ENCODE measurements at regions not wholly inside any gene's neighbourhood (a gene's known extent, or its start where the extent isn't known, plus 50 kb on each side); places are given as distances from the start of the nearest gene placed in this dataset.
"Not testable (repeated sequence)": the region's sequence is repeated elsewhere in the genome, so short reads cannot be mapped to it uniquely, and the experiment has no call there.

GRCh38 chr2:239594772-239595608, 194.2 kb upstream of the HDAC4 start:
- DNase-seq (ENCODE audit: low read depth in 2 of 2, low spot score in 1 of 2): no peak

- DNase-seq (ENCODE audit: low read depth in 2 of 2, low spot score in 1 of 2): no peak
Observed at GRCh38 chr2:239594019-239594771, 193.4 kb upstream of the HDAC4 start.

- DNase-seq (ENCODE audit: low read depth in 2 of 2, low spot score in 1 of 2): no peak
Observed at GRCh38 chr2:239593455-239593854, 192.6 kb upstream of the HDAC4 start.

- DNase-seq (ENCODE audit: low read depth in 2 of 2, low spot score in 1 of 2): not testable (repeated sequence)
Observed at GRCh38 chr2:239592629-239593290, 191.9 kb upstream of the HDAC4 start.

- no peak for DNase-seq (ENCODE audit: low read depth in 2 of 2, low spot score in 1 of 2)
Observed at GRCh38 chr2:239590995-239591915, 190.4 kb upstream of the HDAC4 start.

- DNase-seq (ENCODE audit: low read depth in 2 of 2, low spot score in 1 of 2): no peak
Observed at GRCh38 chr2:239590276-239590675, 189.5 kb upstream of the HDAC4 start.

GRCh38 chr2:239589833-239590232, 189.0 kb upstream of the HDAC4 start:
- no peak for DNase-seq (ENCODE audit: low read depth in 2 of 2, low spot score in 1 of 2)

- no peak for DNase-seq (ENCODE audit: low read depth in 2 of 2, low spot score in 1 of 2)
Observed at GRCh38 chr2:239589270-239589825, 188.5 kb upstream of the HDAC4 start.

GRCh38 chr2:239588451-239589269, 187.8 kb upstream of the HDAC4 start:
- no peak for DNase-seq (ENCODE audit: low read depth in 2 of 2, low spot score in 1 of 2)

GRCh38 chr2:239587841-239588240, 187.0 kb upstream of the HDAC4 start:
- DNase-seq (ENCODE audit: low read depth in 2 of 2, low spot score in 1 of 2): no peak

GRCh38 chr2:239587311-239587731, 186.5 kb upstream of the HDAC4 start:
- no peak for DNase-seq (ENCODE audit: low read depth in 2 of 2, low spot score in 1 of 2)

- no peak for DNase-seq (ENCODE audit: low read depth in 2 of 2, low spot score in 1 of 2)
Observed at GRCh38 chr2:239586651-239587310, 186.0 kb upstream of the HDAC4 start.

- no peak for DNase-seq (ENCODE audit: low read depth in 2 of 2, low spot score in 1 of 2)
Observed at GRCh38 chr2:239585422-239585821, 184.6 kb upstream of the HDAC4 start.

GRCh38 chr2:239584986-239585385, 184.2 kb upstream of the HDAC4 start:
- no peak for DNase-seq (ENCODE audit: low read depth in 2 of 2, low spot score in 1 of 2)

- no peak for DNase-seq (ENCODE audit: low read depth in 2 of 2, low spot score in 1 of 2)
Observed at GRCh38 chr2:239583879-239584859, 183.3 kb upstream of the HDAC4 start.

- DNase-seq (ENCODE audit: low read depth in 2 of 2, low spot score in 1 of 2): no peak
Observed at GRCh38 chr2:239583171-239583878, 182.5 kb upstream of the HDAC4 start.

GRCh38 chr2:239582476-239582875, 181.7 kb upstream of the HDAC4 start:
- DNase-seq (ENCODE audit: low read depth in 2 of 2, low spot score in 1 of 2): no peak

Measured in stimulated activated CD8-positive, alpha-beta memory T cell treated with anti-CD3 and anti-CD28 coated beads, Interleukin-4, amount 100 ng/mL, for 1 hour (primary cell).